HCT116 (cell line): ENCODE measurements at regions not wholly inside any gene's neighbourhood (a gene's known extent, or its start where the extent isn't known, plus 50 kb on each side); places are given as distances from the start of the nearest gene placed in this dataset.

Experiments
- ATAC-seq: fragments of 200-7000 bp; cut with Tn5 transposase; 2 replicates; pipeline ENCODE4 v1.9.1; 2020; ENCODE audit warnings: mild to moderate bottlenecking, moderate library complexity
- BruUV-seq: library from RNA; stranded (reverse); fragments of 400-500 nt; replicated peaks from 2 replicates; lab custom pipeline; 2021; lab: Mats Ljungman, UMichigan
- CTCF ChIA-PET: fragments of 300-600 bp; sonication (Branson Sonifier 250); formaldehyde crosslinking; loops from one replicate; lab custom pipeline; 2021; ENCODE audit warnings: antibody characterized with exemption; lab: Charles Lee
- POLR2A ChIA-PET: fragments of 300-600, 350-600 bp; sonication (Branson Sonifier 250); formaldehyde crosslinking; loops from one replicate; lab custom pipeline; 2021; ENCODE audit warnings: antibody characterized with exemption; lab: Charles Lee
- RAD21 ChIA-PET, 2 experiments: fragments of 300-600 bp; sonication (Branson Sonifier 250); formaldehyde crosslinking; loops; one replicate each; lab custom pipeline; 2023; ENCODE audit warnings: low total read pairs in 2 of 2; ENCODE audit not compliant: uncharacterized antibody in 2 of 2, unreplicated experiment in 2 of 2, low non-redundant PET in 1 of 2; lab: Charles Lee
- DNase-seq: peaks from one replicate; pipeline ENCODE4 v3.0.0-alpha.2; 2010; ENCODE audit warnings: low read depth, low spot score
- H2AFZ ChIP-seq: fragments of 200-600 bp; shearing (Covaris generic), sonication (generic); 2 replicates; pipeline ENCODE4 v1.6.1; 2017; ENCODE audit warnings: low read depth, mixed run types, mixed read lengths, antibody characterized with exemption, low read length; ENCODE audit not compliant: poor library complexity, severe bottlenecking
- H3K27ac ChIP-seq: 2 replicates; pipeline ENCODE4 v1.5.1; 2012; ENCODE audit warnings: low read depth, low read length
- H3K27me3 ChIP-seq: fragments of 200-600 bp; sonication (generic); 2 replicates; pipeline ENCODE4 v1.6.1; 2016; ENCODE audit warnings: mixed run types, low read length, mixed read lengths; ENCODE audit not compliant: insufficient read depth
- H3K36me3 ChIP-seq, 2 experiments: fragments of 200-500 bp in 1 of 2; fragments of 200-600 bp in 1 of 2; sonication (Bioruptor generic) in 1 of 2; sonication (generic) in 1 of 2; 2 replicates each; pipeline versions ENCODE4 v1.5.1 to v1.6.1; 2014 to 2016; ENCODE audit warnings: low read length in 2 of 2, inconsistent platforms in 1 of 2, mixed read lengths in 1 of 2, mixed run types in 1 of 2; ENCODE audit not compliant: insufficient read depth in 2 of 2, control insufficient read depth in 1 of 2
- H3K4me1 ChIP-seq, 2 experiments: fragments of 200-600 bp in 1 of 2; sonication (generic) in 1 of 2; 2 replicates each; pipeline versions ENCODE4 v1.5.1 to v1.6.1; 2012 to 2017; ENCODE audit warnings: low read length in 2 of 2, inconsistent platforms in 1 of 2, mild to moderate bottlenecking in 1 of 2, mixed read lengths in 1 of 2, mixed run types in 1 of 2, moderate library complexity in 1 of 2; ENCODE audit not compliant: insufficient read depth in 2 of 2, control insufficient read depth in 1 of 2
- H3K4me2 ChIP-seq: fragments of 200-600 bp; sonication (generic); 2 replicates; pipeline ENCODE4 v1.6.1; 2017; ENCODE audit warnings: mixed run types, low read length, mixed read lengths
- H3K4me3 ChIP-seq, 2 experiments: fragments of 200-600 bp in 1 of 2; sonication (generic) in 1 of 2; replicated peaks in 1 of 2; 2 replicates each; pipeline ENCODE4 v1.5.1; 2011 to 2016; ENCODE audit warnings: low read length in 2 of 2, control low read depth in 1 of 2, low read depth in 1 of 2, mild to moderate bottlenecking in 1 of 2, mixed read lengths in 1 of 2, mixed run types in 1 of 2
- H3K79me2 ChIP-seq: fragments of 200-600 bp; sonication (generic); 2 replicates; pipeline ENCODE4 v1.6.1; 2017; ENCODE audit warnings: mild to moderate bottlenecking, mixed run types, low read length, moderate library complexity, mixed read lengths; ENCODE audit not compliant: insufficient read depth
- H3K9ac ChIP-seq: fragments of 200-600 bp; sonication (generic); 2 replicates; pipeline ENCODE4 v1.6.1; 2016; ENCODE audit warnings: low read length, mixed read lengths
- H3K9me2 ChIP-seq: fragments of 200-600 bp; sonication (generic), shearing (Covaris generic); 2 replicates; pipeline ENCODE4 v1.6.1; 2017; ENCODE audit warnings: mixed run types, mild to moderate bottlenecking, moderate library complexity; ENCODE audit not compliant: insufficient read depth
- H3K9me3 ChIP-seq, 2 experiments: fragments of 200-500 bp in 1 of 2; fragments of 200-600 bp in 1 of 2; sonication (Bioruptor generic) in 1 of 2; sonication (generic) in 1 of 2; 2 replicates each; pipeline ENCODE4 v1.6.1; 2014 to 2017; ENCODE audit warnings: low read length in 2 of 2, mixed read lengths in 2 of 2, inconsistent platforms in 1 of 2, low read depth in 1 of 2, mild to moderate bottlenecking in 1 of 2, mixed run types in 1 of 2, moderate library complexity in 1 of 2; ENCODE audit not compliant: control insufficient read depth in 1 of 2, insufficient read depth in 1 of 2
- H4K20me1 ChIP-seq: fragments of 200-600 bp; sonication (generic), shearing (Covaris generic); 2 replicates; pipeline ENCODE4 v1.6.1; 2017; ENCODE audit warnings: mixed run types, mild to moderate bottlenecking, moderate library complexity; ENCODE audit not compliant: insufficient read depth
- ATF3 ChIP-seq: IDR thresholded peaks from 2 replicates; pipeline ENCODE4 v1.6.1; 2012
- CBX3 ChIP-seq: IDR thresholded peaks from 2 replicates; pipeline ENCODE4 v1.6.1; 2012; ENCODE audit warnings: low read depth
- CEBPB ChIP-seq: IDR thresholded peaks from 2 replicates; pipeline ENCODE4 v1.6.1; 2012; ENCODE audit warnings: low read depth
- CTCF ChIP-seq, 3 experiments: fragments of 200-600 bp in 1 of 3; sonication (generic) in 1 of 3; IDR thresholded peaks in 2 of 3; conservative IDR thresholded peaks in 1 of 3; 2 replicates each; pipeline ENCODE4 v1.5.1; 2012 to 2017; ENCODE audit warnings: low read depth in 2 of 3, low read length in 2 of 3, antibody characterized with exemption in 1 of 3, borderline replicate concordance in 1 of 3, control low read depth in 1 of 3, mild to moderate bottlenecking in 1 of 3, mixed read lengths in 1 of 3, mixed run types in 1 of 3, moderate library complexity in 1 of 3; ENCODE audit not compliant: insufficient read depth in 1 of 3
- EGR1 ChIP-seq: IDR thresholded peaks from 2 replicates; pipeline ENCODE4 v1.6.1; 2012; ENCODE audit warnings: low read depth
- MAX ChIP-seq: IDR thresholded peaks from 2 replicates; pipeline ENCODE4 v1.6.1; 2012
- POLR2A ChIP-seq: IDR thresholded peaks from 2 replicates; pipeline ENCODE4 v1.7.0; 2011; ENCODE audit warnings: borderline replicate concordance; ENCODE audit not compliant: insufficient read depth, insufficient read length; ENCODE audit errors: extremely low read depth
- POLR2AphosphoS5 ChIP-seq: IDR thresholded peaks from 2 replicates; pipeline ENCODE4 v1.6.1; 2011; ENCODE audit warnings: mild to moderate bottlenecking, low read depth, low read length, moderate library complexity
- SIN3A ChIP-seq: IDR thresholded peaks from 2 replicates; pipeline ENCODE4 v1.6.1; 2012; ENCODE audit warnings: low read depth
- ZNF274 ChIP-seq: fragments of 200-500 bp; sonication (Bioruptor generic); IDR thresholded peaks from 2 replicates; pipeline ENCODE4 v1.6.1; 2014; ENCODE audit warnings: mild to moderate bottlenecking, low read depth, low read length, inconsistent platforms
- intact Hi-C: fragments of 100-400 bp; cut with micrococcal nuclease; formaldehyde crosslinking; loops from 2 replicates; pipeline ENCODE4 v1.10.0; 2022

GRCh38 chr10:54908019-54908418, 107.0 kb upstream of the PCDH15 start:
- CTCF ChIA-PET: no interaction called here
- Histone ChIP-seq H4K20me1 (no peaks in the 10 kb centered on the region), H3K4me3 (no peak overlapping the region), H3K4me1 (no peaks in the 10 kb centered on the region), H3K36me3 (no peaks in the 10 kb centered on the region), H3K27ac (no peak overlapping the region), H3K4me2 (no peak overlapping the region), H2AFZ (no peak overlapping the region), H3K27me3 (no peaks in the 10 kb centered on the region), H3K9ac (no peak overlapping the region), H3K79me2 (no peaks in the 10 kb centered on the region), H3K9me2 (no peaks in the 10 kb centered on the region), H3K9me3 (peaks cover 10 to 30% of the 10 kb centered on the region in 2 experiments; a peak in 2 of 4 replicates)
- intact Hi-C loops: no loop called here
- RAD21 ChIA-PET: no interaction called here
- ATAC-seq (no peak), DNase-seq (no peak)
- POLR2A ChIA-PET: no interaction called here
- TF ChIP-seq MAX (no peak), POLR2AphosphoS5 (no peak), CTCF (IDR thresholded peaks at IDR 0.05 in 2 of 3, conservative IDR thresholded peaks at IDR 0.05 in 1 of 3; ENCODE audit: borderline replicate concordance in 1 of 3, insufficient read depth in 1 of 3, low read depth in 2 of 3, low read length in 2 of 3) (no peak), ZNF274 (no peak), ATF3 (no peak), CEBPB (no peak), CBX3 (no peak), SIN3A (no peak), POLR2A (no peak), EGR1 (no peak)
- BruUV-seq: no TSS peak
